Activated CD8-positive, alpha-beta memory T cell treated with anti-CD3 and anti-CD28 coated beads, Interleukin-2, amount 50 U/mL, for 24 hours (primary cell): ENCODE measurements at regions not wholly inside any gene's neighbourhood (a gene's known extent, or its start where the extent isn't known, plus 50 kb on each side); places are given as distances from the start of the nearest gene placed in this dataset.

Experiments used
- DNase-seq: peaks from one replicate; pipeline ENCODE4 v3.0.0-alpha.2; 2020; ENCODE audit errors: extremely low read depth

DNA sequence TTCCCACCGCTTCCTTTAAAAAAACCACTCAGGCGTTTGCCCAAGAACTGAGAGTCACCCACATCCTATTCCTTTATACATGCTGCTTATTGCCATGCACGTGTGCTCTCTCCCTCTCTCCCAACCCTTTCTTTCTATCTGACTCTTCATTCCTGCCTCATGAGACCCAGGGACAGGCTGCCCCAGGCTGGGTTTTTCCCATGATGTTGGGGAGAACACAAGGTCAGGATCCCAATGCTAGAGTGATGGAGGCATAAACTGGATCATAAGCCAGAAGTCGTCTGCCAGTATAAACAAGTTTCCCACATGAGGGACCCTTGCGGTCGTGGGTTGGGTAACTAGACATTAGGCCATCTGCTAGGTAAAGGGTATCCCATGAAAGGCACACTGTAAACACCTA, 64.9 kb downstream of the CD2 start:
- no peak for DNase-seq

- no peak for DNase-seq
Observed at GRCh38 chr1:116820369-116820768, 66.1 kb downstream of the CD2 start.

DNA sequence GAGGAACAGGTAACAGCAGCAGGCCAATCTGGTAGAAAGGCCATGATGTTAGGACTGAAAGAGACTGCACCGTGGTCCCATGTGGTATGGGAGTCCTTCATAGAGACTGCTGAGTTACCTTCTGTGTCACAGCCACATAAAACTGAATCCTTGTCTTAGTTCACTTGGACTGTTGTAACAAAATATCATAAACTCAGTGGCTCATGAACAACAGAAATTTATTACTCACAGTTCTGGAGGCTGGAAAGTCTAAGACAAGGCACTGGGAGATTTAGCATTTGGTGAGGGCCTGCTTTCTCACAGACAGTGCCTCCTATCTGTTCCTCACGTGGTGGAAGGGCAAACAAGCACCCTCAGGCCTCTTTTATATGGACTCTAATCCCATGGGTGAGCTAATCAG, 67.5 kb downstream of the CD2 start:
- no peak for DNase-seq

- no peak for DNase-seq
Observed at GRCh38 chr1:116824631-116825206, 70.5 kb downstream of the CD2 start.

DNA sequence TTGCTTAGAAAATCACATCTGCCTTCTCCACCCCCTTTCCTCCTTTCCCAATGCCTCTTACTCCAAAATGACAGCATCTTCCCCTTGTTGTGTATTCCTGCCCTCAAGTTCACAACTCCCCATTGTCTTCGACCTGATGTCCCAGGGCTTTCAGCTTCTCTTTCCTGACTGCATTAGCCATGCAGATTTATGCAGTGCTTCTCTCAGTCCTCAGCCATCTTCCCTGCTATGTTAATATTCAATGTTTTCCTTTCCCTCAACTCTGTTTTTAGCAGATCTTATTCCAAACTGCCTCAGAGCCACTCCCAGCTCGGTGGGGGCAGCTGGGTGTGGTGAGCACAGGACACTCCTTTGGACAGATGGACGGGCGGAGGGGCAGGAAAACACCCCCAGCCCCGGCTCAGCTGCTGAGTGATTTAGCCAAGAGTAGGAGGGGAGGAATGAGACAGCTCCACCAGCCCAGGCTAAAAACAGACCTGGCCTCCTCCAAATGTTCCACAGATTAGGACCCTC, 71.0 kb downstream of the CD2 start:
- no peak for DNase-seq

DNA sequence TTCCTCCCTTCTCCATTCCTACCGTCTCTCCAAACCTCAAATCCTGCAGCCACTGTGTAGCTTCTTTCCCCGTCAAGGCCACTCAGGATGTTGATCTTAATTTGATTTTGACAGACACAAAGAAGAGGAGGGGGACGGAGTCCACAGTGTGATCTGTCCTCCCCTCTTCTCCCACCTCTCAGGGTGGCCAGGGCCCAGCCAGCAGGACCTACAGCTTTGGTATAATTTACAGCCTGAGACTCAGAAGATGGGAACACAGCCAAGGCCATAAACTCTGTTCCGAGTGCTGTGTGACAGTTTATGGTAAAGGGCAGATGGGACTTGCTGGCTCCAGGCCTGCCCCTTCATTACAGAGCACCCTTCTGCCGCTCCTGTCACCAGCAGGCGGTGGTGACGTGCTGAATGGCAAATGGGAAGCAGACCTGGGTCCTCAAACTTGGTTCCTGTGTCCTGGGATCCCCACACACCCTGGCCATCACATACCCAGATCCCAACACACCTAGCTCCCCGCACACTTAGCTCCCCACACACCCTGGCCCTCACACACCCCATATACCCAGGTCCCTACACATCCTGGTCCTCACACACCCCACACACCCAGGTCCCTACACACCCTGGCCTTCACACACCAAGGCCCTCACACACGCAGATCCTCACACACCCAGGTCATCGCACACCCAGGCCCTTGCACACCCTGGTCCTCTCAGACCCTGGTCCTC, 71.6 kb downstream of the CD2 start:
- no peak for DNase-seq

GRCh38 chr1:116826818-116827606, 72.8 kb downstream of the CD2 start:
- DNase-seq: peak; percentile 57

DNA sequence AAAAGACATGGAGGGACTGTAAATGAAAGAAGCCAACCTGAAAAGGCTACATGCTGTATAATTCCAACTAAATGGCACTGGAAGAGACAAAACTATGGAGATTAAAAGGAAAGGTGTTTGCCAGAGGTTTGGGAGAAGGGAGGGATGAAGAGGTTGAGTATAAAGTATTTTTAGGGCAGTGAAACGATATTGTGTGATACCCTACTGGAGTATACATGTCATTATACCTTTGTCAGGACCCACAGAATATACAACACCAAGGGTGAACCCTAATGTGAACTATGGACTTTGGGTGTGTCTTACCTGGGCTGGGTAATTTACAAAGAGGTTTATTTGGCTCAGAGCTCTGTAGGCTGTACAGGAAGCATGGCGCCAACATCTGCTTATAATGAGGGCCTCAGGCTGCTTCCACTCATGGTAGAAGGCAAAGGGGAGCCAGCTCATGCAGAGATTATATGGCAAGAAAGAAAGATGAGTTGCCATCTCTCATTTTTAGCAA, 73.4 kb downstream of the CD2 start:
- no peak for DNase-seq

DNA sequence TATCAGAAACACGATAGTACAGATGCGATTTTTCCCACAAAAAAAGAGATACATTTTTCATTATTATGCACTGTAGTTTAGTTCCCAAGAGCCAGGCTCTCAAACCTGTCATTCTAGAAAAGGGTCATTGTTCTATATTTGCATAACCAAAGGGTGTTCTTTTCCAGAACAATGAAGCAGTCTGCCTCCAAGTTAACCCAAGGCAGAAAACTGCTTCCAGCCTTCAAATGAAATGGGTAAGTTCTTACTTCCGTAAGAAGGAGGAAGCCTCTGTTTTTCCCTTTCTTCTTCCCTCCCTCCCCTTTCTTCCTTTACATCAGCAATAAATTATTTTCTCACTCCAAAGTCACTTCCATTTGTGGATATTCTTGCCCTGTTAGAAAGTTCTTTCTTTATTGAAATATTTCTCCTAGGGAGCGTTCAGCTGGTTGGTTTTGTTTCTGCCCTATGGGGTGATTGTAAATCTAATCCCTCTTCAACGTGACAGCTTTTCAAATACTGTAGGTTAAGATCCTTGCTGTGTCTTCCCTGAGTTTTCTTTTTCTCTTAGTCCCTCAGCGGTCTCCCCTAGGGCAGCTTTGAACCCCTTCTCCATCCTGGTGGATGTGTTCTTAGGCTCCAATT, 77.3 kb upstream of the PTGFRN start:
- DNase-seq: no peak

DNA sequence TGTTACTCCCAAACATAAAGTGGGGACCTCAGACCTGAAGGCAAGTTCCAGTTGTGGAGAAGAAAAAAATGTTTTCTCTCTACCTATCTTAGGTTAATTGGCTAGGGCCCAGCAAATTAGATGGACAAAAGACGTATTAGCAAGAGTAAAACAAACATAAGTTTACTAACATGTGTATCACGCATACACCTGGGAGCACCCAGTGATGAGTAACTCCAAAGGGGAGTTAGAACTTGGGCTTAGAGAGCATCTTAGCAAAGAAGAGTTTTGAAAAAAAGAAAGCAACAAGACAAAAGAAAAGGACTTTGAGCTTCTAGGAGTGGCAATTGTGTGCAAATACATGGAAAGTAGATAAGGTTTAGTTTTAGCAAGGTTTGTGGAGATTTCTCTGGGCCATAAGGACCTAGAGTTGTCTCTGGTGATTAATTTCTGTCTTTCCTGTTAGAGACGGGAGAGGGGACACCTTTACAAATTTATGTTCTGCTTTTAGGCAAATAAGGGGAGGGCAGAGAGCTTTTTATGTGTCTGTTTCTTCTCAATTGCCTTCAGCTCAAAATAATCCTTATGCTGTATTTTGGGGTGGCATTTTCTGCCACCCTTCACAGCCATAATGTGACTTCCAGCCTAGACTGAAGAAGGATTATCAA, 76.7 kb upstream of the PTGFRN start:
- DNase-seq: no peak

- DNase-seq: no peak
Observed at GRCh38 chr1:116833718-116834117, 76.0 kb upstream of the PTGFRN start.

DNA sequence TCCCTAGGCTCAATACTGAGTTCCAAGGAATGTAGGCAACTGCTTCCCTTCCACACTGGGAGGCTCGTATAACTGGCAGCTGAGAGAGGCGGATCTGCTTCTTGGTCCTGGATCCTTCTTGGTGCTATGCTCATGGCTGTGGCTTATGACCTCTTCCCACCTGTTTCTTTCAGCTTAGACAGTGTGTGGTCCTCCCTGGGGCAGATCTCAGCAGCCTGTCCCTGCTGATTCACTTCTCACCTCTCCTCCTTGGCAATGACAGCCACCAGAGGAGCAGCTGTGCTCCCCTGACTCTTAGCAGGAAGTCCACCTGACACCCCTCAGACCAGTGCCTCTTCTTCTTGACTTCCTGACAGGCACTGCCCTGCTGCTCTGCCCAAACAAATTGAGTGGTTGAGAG, 75.1 kb upstream of the PTGFRN start:
- DNase-seq: no peak

DNA sequence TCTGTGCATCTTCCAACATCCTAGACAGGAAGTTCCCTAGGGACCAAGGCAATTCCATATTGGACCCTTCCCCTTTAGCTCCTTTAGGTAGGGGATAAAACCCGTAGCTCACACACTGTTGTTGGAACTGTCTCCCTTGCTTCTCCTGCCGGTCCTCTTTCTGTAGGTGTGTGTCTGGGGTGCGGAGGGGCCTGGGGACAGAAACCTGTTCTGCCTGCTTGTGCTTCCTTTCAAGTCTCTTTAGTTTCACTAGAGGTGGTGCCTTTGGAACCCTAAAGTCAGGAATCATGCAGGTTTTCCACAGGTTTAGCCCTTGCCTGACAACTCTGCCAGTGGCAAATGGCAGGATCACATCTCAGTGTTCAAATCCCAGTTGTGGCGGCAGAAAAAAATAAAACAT, 74.6 kb upstream of the PTGFRN start:
- no peak for DNase-seq

DNA sequence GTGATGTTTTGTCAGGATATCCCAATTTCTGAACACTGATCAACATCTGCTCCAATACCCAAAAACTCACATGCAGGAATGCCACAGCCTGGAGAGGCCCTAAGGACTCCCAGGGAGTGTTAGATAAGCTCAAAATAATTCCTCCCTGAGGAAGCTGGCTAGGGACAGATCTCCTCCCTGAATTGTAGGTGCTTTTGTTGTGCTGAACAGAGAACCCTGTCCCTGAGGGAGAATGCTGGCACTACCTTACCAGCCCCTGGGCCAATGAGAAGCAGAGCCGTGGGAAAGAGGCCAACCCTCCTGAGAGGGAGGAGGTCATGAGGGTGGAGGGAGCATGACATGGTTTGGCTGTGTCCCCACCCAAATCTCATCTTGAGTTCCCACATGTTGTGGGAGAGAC, 73.6 kb upstream of the PTGFRN start:
- no peak for DNase-seq

GRCh38 chr1:116841569-116842344, 68.0 kb upstream of the PTGFRN start:
- DNase-seq: no peak

GRCh38 chr1:116842654-116843053, 67.1 kb upstream of the PTGFRN start:
- DNase-seq: no peak

DNA sequence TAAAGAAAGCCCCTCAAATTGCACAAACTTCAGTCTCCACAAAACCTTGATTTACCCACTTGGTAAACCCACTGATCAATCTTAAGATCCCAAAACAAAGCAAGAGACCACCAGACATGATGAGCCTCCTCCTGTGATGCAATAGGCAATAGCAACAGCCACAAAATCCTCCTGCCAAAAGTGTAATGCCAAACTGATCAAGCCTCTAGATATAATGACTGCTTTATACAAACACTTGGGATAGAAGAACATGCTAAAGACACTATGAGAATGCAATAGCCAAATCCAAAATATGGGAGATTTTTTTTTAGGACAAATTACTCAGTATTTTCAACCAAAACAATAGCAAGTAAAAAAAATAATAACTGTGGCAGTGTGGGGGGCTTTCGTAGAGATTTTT, 64.9 kb upstream of the PTGFRN start:
- no peak for DNase-seq

GRCh38 chr1:116847190-116847589, 62.5 kb upstream of the PTGFRN start:
- DNase-seq: no peak

- no peak for DNase-seq
Observed at GRCh38 chr1:116847688-116848531, 61.8 kb upstream of the PTGFRN start.

DNA sequence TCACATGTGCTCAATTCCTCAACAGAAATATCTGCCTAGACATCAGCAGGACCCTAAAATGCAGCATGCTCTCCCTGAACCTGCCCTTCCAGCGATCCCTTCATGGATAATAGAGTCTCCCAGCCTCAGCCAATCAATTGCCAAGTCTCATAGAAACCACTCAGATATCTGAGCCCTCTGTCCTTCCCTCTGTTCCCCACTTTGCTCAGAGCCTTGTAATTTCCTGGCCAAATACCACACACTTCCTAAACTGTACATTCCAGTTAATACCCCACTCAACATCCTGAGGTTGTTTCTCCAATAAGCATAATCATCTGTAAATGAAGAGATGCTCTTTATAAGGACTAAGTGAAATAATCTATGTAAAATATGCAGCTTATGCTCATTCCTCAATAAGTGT, 59.3 kb upstream of the PTGFRN start:
- DNase-seq: no peak
